ENCODE measurements at regions not wholly inside any gene's neighbourhood (a gene's known extent, or its start where the extent isn't known, plus 50 kb on each side); places are given as distances from the start of the nearest gene placed in this dataset.
"Not testable (repeated sequence)": the region's sequence is repeated elsewhere in the genome, so short reads cannot be mapped to it uniquely, and the experiment has no call there.

- intact Hi-C loops (cut with DNase I; ENCODE audit: low total_unique reads): no loop called here
- no peak overlapping the region for H3K4me3 ChIP-seq (ENCODE audit: low read depth, poor library complexity, severe bottlenecking)
- DNase-seq (ENCODE audit: low spot score in 2 of 2): no peak
- no peak for TF ChIP-seq POLR2A (IDR thresholded peaks at IDR 0.05)
- TF ChIP-seq CTCF (IDR thresholded peaks at IDR 0.05): no peak
- 66 to 84% methylated on average over 3 of the region's 3 CpGs for WGBS, 2 donors
Measured at GRCh38 chr2:52498077-52498750, 1269.4 kb upstream of the CHAC2 start.

DNA sequence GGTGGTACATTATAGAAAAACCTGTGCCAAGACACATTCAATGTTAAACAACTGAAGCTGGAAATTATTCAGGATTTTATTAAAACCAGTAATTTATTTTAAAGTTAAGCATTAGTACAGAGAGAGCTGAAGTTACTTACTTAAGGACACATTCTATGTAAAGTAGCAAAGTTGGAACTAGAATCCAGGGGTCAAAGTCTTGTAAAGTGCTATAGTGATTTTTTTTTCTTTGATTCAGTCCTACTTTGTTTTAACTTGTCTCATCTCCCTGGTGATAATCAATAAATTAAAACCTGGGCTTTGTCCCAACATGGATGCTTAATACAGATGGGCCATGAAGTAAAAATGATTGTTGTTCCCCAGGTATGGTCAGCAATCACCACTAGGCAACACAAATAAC lies 1271.8 kb upstream of the CHAC2 start:
- no peak overlapping the region for H3K4me3 ChIP-seq (ENCODE audit: low read depth, poor library complexity, severe bottlenecking)
- DNase-seq (ENCODE audit: low spot score in 2 of 2): no peak
- no peak for TF ChIP-seq POLR2A (IDR thresholded peaks at IDR 0.05)
- no peak for TF ChIP-seq CTCF (IDR thresholded peaks at IDR 0.05)
- intact Hi-C loops (cut with DNase I; ENCODE audit: low total_unique reads): no loop called here

DNA sequence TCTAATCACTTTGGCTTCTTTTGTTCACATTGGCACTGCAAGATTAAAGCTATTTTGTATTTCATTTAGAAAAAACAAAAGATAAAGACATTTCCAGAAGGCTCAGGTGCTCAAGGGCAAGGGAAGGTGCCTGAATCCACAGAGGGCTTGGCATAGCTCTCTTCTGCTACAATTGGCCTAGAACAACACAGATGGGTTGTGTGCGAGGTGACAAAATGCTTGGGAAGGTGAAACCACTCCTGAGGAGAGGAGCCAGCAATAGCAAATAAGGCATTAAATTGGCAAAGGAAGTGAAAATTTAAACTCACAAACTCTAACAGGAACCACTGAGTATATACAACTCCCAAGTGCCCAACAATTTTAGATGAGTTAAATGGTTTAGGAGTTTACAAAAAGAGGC lies 1290.4 kb upstream of the CHAC2 start:
- TF ChIP-seq POLR2A (IDR thresholded peaks at IDR 0.05) (no peak), CTCF (IDR thresholded peaks at IDR 0.05) (no peak)
- DNase-seq (ENCODE audit: low spot score in 2 of 2): no peak
- no peak overlapping the region for H3K4me3 ChIP-seq (ENCODE audit: low read depth, poor library complexity, severe bottlenecking)
- 64 to 78% methylated on average over 1 of the region's 1 CpG for WGBS, 2 donors
- intact Hi-C loops (cut with DNase I; ENCODE audit: low total_unique reads): no loop called here

GRCh38 chr2:52475590-52475989 lies 1292.0 kb upstream of the CHAC2 start:
- intact Hi-C loops (cut with DNase I; ENCODE audit: low total_unique reads): no loop called here
- 75 to 76% methylated on average over 1 of the region's 1 CpG for WGBS, 2 donors
- H3K4me3 ChIP-seq (ENCODE audit: low read depth, poor library complexity, severe bottlenecking): no peak overlapping the region
- DNase-seq (ENCODE audit: low spot score in 2 of 2): no peak
- TF ChIP-seq CTCF (IDR thresholded peaks at IDR 0.05) (no peak), POLR2A (IDR thresholded peaks at IDR 0.05) (no peak)

- no peak overlapping the region for H3K4me3 ChIP-seq (ENCODE audit: low read depth, poor library complexity, severe bottlenecking)
- TF ChIP-seq POLR2A (IDR thresholded peaks at IDR 0.05) (no peak), CTCF (IDR thresholded peaks at IDR 0.05) (no peak)
- intact Hi-C loops (cut with DNase I; ENCODE audit: low total_unique reads): no loop called here
- 67 to 83% methylated on average over 1 of the region's 1 CpG for WGBS, 2 donors
- no peak for DNase-seq (ENCODE audit: low spot score in 2 of 2)
Measured at GRCh38 chr2:52474091-52474490, 1293.5 kb upstream of the CHAC2 start.

GRCh38 chr2:52473526-52473925 lies 1294.1 kb upstream of the CHAC2 start:
- WGBS, 2 donors: 39 to 53% methylated on average over 2 of the region's 2 CpGs

DNA sequence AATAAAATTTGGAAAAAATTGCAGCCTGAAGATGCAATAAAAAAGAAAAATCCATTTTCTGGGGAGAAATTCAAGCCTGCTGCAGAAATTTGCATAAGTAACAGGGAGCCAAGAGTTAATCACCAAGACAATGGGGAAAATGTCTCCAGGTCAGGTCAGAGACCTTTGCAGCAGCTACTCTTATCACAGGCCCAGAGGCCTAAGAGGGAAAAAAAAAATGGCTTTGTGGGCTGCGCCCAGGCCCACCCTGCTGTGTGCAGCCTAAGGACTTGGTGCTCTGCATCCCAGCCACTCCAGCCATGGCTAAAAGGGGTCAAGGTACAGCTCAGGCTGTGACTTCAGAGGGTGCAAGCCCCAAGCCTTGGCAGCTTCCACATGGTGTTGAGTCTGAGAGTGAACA lies 1297.1 kb upstream of the CHAC2 start:
- intact Hi-C loops (cut with DNase I; ENCODE audit: low total_unique reads); H3K4me3 ChIP-seq (ENCODE audit: low read depth, poor library complexity, severe bottlenecking); DNase-seq (ENCODE audit: low spot score in 2 of 2): not testable (repeated sequence)
- 85 to 93% methylated on average over 1 of the region's 1 CpG for WGBS, 2 donors

More at GRCh38 chr2:52473526-52473925, 1294.1 kb upstream of the CHAC2 start:
- TF ChIP-seq CTCF (IDR thresholded peaks at IDR 0.05) (no peak), POLR2A (IDR thresholded peaks at IDR 0.05) (no peak)
- H3K4me3 ChIP-seq (ENCODE audit: low read depth, poor library complexity, severe bottlenecking): no peak overlapping the region
- intact Hi-C loops (cut with DNase I; ENCODE audit: low total_unique reads): no loop called here
- no peak for DNase-seq (ENCODE audit: low spot score in 2 of 2)

Measured in lower leg skin (tissue), 4 donors.